Epidermal melanocyte (primary cell): ENCODE measurements at regions not wholly inside any gene's neighbourhood (a gene's known extent, or its start where the extent isn't known, plus 50 kb on each side); places are given as distances from the start of the nearest gene placed in this dataset.
"Not testable (repeated sequence)": the region's sequence is repeated elsewhere in the genome, so short reads cannot be mapped to it uniquely, and the experiment has no call there.

Experiments
- DNase-seq: peaks from one replicate; pipeline ENCODE4 v3.0.0; 2011; ENCODE audit warnings: low spot score; ENCODE audit not compliant: insufficient read length

DNA sequence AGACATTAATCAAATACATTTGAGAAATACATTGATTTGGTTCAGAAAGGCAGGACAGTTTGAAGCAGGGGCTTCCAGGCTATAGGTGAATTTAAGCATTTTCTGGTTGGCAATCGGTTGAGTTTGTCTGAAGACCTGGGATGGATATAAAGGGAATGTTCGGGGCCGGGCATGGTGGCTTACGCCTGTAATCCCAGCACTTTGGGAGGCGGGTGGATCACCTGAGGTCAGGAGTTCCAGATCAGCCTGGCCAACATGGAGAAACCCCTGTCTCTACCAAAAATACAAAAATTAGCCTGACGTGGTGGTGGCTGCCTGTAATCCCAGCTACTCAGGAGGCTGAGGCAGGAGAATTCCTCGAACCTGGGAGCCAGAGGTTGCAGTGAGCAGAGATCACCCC lies 166.5 kb upstream of the ATP10A start:
- not testable (repeated sequence) for DNase-seq

DNA sequence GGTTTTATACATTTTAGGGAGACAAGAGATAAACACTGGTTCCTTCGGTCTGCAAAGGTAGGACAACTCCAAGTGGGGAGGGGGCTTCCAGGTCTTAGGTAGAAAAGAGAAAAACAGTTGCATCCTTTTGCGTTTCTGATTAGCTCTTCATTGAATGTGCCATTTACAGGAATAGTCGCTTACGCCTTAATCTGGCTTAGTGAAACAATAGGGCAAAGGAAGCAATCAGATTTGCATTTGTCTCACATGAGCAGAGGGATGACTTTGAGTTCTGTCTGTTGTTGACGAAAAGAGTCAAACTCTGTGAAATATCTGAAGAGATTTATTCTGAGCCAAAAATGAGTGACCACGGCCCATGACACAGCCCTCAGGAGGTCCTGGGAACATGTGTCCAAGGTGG lies 166.0 kb upstream of the ATP10A start:
- DNase-seq, result no peak

DNA sequence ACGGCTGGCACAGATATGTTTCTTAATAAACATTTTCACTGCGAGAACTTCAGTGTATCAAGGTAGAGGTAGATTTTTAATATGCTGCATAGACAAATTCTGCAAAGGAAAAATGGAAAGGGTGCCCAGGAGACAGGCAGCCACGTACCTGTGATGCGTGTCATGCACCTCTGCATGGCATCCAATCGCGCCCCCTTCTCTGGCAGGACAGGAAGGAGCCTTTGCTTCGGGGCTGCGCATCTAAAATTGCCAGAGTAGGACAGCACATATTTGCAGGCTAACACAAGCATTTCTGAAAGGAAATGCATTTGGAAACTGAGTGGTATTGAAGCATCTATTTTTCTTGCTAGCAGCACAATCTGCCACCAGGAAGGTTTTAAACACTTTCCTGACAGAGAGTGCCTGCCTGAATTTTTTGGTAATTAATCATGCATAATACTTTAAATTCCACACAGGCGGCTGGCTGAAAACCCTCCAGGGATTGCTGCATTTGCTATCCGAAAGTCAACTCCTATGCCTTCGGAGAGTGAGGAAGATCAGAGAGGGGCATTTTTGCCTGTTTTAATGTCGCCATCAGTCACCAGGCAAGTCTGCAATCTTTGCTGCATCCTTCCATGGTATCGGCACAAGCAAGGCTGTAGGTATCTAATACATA lies 165.1 kb upstream of the ATP10A start:
- DNase-seq, result no peak

DNA sequence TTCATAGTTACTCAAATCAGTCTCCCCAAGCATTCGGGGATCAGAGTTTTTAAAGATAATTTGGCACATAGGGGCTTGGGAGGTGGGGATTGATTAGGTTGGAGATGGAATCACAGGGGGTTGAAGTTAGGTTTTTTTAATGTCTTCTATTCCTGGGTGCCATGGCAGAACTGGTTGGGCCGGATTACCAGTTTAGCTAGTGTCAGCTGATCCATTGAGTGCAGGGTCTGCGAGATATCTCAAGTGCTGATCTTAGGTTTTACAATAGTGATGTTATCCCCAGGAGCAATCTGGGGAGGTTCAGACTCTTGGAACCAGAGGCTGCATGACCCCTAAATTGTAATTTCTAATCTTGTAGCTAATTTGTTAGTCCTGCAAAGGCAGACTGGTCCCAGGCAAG lies 163.5 kb upstream of the ATP10A start:
- not testable (repeated sequence) for DNase-seq

DNA sequence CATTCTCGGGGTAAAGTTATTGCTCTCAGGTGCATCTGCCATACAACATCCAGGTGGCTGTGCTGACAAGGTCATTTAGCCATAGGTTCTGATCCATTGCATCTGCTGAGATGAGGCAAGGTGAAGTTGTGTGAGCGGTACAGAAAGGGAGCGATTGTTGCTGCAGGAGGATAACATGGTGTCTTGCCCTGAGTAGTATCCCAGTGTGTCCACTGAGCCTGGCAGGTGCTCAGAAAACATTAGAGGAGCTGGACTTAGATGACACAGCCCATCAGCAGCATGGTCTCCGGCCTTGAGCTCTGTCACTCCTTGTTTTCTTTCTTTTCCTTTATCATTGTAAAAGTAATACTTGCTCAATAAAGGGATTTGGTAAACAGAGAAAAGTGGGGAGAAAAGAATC lies 161.1 kb upstream of the ATP10A start:
- DNase-seq, result no peak

DNA sequence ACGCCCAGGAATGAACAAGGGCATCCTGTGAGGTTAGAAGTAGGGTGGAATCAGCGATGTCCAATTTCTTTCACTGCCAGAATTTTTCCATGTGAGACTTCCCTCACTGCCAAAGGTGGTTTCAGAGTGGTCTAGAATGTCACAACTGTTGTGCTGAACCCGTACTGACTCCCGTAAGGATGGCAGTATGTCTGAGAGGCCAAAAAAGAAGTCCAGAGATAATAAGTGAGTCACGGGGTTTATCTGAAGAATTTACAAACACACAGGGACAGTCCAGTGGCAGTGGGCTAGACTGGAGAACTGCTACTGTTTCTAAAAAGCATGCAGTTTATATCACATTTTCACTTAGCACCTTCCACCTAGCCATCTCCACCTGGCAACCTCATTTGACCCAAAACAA lies 160.6 kb upstream of the ATP10A start:
- no peak for DNase-seq

DNA sequence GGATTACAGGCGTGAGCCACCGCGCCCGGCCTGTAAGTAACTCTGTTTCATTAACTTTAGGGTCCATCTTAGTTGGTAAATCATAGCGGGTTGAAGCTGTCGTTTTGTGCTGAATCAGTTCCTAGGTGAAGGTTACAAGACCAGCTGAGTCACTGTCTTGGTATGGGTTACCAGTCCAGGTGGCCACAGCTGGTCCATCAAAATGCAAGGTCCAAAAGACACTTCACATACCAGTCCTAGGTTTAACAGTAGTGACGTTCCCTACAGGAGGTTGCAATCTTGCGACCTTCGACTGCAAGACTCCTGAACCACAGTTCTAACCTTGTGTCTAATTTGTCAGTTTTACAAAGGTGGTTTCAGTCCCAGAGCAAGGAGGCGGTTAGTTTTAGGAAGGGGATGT lies 160.1 kb upstream of the ATP10A start:
- DNase-seq, result no peak

DNA sequence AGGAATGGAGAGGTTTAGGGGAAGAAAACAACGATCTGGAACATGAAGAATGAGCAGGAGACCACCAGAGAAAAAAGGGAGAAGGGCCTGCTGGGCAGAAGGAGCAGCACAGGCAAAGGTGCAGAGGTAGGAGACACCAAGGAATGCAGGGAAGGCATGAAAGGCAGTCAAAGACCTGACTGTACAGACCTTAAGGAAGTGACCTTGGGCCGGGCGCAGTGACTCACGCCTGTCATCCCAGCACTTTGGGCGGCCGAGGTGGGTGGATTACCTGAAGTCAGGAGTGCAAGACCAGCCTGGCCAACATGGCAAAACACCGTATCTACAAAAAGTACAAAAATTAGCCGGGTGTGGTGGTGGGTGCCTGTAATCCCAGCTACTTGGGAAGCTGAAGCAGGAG lies 157.7 kb upstream of the ATP10A start:
- no peak for DNase-seq

DNA sequence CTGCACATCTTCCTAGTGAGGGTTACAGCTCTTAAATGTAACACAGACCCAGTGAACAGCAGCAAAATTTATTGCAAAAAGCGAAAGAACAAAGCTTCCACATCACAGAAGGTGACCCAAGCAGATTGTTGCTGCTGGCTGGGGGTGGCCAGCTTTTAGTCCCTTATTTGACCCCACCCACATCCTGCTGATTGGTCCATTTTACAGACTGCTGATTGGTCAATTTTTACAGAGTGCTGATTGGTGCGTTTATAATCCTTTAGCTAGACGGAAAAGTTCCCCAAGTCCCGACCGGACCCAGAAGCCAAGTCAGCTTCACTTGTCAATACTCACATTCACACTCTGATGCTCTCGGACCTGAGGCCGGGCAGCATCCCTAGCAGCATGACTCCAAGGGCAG lies 154.5 kb upstream of the ATP10A start:
- DNase-seq, result no peak

DNA sequence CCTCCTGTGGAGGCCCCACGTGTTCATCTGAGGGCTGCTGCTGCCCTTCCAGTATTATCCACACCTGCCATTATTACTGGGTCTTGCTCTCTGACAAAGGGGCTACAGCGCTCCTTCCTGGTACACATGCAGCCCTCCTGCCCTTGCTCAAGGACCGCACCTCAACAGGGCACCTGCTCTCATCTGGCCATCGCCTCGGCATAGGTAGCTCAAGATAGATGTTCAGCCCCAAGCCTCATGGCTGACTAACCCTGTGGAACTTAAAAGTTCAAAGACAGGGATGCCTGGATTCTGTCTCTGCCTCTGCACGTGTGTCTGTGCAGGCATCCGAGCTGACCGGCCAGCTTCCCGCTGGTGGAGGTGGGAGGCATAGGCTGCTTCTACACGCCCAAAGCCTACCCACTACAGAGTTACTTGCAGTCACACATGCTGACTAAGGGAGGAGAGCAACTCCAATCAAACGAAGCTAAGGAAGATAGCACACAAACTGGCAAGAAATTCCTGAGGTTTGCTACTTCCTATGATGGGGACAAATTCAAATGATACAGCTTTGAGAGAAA lies 152.5 kb upstream of the ATP10A start:
- DNase-seq, result no peak

DNA sequence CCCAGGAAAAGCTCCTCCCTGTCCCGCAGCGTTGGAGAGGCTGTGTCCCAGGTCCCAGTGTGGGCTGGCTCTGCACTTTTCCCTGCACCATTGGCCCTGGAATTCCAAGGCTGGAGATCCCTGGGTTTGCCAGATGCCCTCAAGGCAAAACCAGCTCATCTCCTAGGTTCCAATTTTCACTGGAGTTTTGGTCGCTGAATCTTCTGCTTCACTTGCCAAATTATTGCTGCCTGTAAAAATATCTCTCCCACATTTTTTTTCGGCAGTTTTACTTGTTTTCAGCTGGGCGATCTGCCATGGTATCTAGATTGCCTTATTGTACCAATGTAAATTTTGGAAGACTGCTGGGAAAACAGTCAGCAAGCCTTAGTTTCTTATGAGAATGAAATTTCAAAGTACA lies 150.9 kb upstream of the ATP10A start:
- DNase-seq, result no peak

DNA sequence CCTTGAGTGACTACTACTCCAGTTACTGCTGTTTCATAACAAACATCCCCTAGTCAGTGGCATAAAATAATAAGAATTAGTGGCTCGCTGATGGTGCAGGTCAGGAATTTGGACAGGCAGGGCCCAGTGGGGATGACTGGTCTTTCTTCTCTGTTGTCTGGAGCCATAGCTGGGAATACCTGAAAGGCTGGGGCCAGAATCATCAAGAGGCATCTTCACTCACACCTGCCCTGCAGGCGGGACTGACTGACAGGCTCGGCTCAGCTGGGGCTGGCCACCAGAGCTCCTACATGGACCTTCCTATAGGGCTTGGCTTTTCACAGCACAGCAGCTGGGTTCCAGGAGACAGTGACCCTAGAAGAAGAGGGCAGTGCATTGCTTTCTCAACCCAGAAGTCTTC lies 148.8 kb upstream of the ATP10A start:
- no peak for DNase-seq

DNA sequence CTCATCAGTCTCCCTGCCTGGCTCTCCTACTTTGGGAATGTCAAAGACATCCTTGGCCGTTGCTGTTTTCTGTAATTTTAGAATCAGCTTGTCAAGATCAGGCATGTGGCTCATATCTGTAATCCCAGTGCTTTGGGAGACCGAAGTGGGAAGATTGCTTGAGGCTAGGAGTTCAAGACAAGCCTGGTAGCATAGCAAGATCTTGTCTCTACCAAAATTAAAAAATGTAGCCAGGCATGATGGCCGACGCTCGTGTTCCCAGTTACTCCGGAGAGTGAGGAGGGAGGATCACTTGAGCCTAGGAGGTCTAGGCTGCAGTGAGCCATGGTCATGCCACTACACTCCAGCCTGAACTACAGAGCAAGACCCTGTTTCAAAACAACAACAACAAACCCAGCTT lies 144.0 kb upstream of the ATP10A start:
- DNase-seq, result no peak

DNA sequence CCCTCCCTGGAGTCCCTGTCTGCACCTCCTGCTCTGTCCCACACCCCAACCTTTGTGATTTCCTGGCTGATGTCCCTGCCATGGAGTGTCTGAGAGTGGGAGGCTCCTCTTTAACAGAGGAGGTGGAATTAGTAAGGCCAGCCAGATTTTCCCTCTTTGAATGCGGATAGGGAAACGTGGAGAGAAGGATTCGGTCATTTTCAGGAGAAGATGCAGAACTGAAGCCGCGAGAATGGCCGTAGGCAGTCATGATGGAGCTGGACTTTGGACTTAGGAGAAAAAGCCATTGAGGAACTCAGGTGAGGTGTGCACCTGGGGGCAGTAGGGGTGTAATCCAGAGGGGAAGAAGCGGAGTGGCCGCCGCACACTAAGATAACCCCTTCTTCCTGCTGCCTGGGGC lies 138.1 kb upstream of the ATP10A start:
- no peak for DNase-seq

DNA sequence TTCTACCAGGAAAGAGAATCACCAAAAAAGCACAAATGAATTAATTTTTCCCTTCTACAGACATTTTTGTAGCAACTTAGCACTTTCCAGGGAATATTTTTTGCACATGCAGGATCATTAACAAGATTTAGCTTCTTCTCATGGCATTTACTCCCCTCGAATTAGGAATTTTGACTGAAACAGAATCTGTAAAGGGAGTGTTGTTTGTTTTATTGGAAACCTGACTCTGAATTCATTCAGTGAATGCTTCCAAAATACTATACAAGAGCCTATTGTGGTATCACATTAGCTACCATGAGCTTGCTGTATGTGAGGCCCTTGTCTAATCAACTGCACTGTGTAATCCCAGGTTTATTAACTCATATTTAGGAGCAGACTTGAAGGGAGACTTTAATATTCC lies 130.4 kb upstream of the ATP10A start:
- DNase-seq, result no peak

DNA sequence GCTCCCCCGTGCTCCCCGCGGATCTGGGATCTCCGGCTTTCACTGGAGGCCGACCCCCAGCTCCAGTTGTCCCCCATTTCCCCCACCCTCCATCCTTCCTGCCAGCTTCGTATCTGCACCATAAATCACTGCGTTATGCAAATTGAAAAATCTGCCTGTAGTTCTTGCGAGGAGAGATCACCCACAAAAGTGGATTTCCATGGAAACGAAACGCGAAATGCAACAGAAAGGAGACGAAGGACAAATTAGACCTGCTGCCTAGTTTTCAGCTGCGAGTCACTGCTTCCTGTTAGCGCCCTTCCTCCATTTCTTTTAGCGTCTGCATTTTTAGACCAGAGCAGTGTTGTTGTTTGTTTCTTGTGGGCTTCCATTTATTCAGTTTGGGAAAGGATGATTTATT lies 127.1 kb upstream of the ATP10A start:
- no peak for DNase-seq

DNA sequence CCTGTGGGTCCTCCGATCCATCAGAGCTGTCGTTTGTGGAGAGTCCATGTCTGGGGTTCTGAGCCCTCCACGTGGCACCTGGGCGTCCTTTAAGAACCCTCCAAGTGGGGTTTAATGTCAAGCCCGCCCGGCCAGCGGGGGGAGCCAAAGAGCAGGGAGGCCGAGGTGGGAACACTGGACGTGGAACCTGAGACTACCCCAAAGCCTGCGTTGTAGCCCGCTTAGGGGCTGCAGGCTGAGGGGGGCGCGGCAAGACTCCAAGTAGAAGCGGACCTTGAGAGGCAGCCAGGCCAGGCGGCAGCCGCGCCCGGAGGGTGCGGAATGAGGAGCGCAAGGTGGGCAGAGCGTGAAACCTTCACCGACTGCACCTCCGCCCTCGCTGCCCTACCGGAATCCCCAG lies 126.2 kb upstream of the ATP10A start:
- no peak for DNase-seq

DNA sequence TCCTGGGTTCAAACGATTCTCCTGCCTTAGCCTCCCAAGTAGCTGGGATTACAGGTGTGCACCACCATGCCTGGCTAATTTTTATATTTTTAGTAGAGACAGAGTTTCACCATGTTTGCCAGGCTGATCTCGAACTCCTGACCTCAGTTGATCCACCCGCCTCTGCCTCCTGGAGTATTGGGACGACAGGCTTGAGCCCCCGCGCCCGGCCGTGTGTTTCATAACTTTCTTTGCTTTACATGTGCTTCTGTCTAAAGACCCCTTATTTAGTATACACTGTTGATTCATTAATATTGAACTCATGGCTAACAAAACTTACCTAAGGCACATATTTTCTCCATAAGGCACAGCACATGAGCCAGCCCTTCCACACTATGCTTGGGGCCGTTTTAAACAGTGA lies 125.6 kb upstream of the ATP10A start:
- DNase-seq, result not testable (repeated sequence)

DNA sequence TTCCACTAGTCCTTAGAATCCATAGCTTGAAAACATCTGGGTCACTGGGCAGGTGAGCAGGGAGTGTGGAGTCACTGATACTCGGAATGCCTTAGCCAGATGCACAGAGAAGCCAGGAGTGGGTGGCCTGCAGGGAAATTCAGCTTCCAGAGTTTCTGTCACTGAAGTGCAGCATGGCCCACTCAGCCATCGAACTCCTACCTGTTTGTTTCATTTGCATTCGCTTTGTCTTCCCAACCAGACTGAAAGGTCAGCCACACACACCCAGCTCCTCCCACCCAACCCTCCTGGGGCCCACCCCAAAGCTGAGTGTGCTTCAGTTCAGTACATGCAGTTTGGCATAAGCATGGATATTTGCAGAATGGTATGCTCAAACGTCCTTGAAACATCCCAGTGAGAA lies 124.5 kb upstream of the ATP10A start:
- DNase-seq, result no peak

DNA sequence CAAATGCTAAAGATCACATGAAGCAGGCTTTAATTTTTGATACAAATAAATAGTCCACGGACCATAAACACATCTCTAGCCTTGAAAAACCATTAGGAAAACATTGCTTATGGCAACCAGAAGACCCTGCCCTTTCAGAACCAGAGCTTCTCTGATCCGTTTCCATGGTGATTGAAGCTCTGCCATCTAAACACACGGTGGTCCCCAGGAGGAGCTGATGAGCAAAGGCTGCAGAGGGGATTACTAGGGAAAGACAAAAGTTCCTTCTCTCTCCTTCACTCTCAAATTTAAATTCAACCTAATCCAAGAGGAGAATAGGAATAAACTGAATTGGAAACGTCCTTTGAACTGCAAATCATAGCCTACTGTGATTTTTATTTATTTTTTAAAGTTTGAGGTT lies 122.0 kb upstream of the ATP10A start:
- DNase-seq, result no peak

DNA sequence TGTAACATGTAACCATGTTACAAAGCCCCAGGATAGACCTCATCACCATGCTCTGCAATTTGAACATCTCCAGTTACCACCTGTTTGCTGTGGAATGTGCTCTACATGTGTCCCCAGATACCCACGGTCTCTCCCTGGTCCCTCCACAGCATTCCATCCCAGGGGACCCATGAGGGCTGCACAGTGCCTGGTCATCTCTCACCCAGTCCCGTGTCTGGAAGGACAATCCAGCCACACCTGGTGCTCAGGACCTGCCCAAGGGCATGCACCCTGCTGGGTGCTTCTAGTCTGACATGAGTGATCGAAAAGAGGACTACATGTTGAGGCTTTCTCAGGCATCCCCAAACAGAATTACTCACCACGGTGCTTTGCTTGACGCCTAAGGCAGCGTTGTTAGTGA lies 119.6 kb upstream of the ATP10A start:
- no peak for DNase-seq

DNA sequence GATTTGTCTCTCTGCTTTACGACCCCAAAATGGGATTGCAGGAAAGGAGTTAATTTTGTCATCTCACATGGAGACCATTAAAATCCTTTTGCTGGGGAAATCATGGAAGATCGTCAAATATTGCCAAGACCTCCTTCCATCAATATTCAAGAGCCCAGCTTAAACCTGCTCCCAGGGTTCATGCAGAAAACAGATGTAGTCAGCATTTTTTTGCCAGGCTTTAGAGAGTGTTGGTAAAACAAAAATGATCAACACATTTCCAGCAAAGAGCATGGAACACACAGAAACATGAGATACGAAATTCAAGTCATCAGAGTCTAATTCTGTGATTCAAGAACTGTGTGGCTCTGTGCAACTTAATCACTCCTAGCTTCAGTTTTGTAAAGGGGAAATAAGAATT lies 118.0 kb upstream of the ATP10A start:
- no peak for DNase-seq

DNA sequence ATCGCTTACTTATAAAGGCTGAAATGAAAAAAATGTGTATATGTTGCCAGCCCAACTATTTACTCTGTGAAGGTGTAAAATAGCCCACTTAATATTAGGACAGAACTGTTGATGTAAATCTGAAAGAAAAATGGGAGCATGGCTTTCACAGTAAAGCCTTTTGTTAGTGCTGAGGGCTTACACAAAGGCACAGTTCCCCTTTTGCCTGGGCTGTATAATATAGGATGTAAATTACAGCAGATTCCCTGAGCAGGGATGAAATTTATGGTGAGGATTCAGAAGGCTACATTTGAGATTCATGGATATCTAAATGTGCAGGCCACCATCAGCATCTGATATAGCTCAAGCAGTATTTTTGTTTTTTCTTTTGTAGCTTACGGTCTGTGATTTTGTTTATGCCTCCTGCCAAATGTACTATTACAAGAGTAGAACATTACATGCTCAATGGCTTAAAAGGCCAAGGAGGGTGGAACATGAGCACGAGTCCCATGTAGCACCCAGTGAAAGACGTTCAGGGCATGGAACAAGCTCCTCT lies 109.1 kb upstream of the ATP10A start:
- no peak for DNase-seq

DNA sequence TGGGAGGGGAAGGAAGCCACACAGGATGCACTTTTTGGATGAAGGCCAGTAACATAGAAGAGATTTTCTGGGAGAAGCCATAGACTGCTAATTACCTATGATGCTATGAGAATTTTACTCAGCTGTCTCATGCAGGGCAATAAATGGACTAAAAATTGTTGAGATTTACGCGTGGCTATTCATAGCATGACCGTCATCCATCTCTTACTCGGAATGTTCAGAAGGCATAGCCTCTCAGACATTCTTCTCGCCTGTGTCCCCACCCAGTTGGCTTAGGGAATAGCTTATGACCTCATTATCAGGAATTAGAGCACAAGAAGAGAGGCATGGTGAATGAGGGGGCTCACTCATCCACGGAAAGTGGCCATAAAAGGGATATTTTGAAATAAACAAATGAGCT lies 107.9 kb upstream of the ATP10A start:
- no peak for DNase-seq
